Mesenchymal stem cell (in vitro differentiated cells and primary cell): ENCODE measurements at regions not wholly inside any gene's neighbourhood (a gene's known extent, or its start where the extent isn't known, plus 50 kb on each side); places are given as distances from the start of the nearest gene placed in this dataset.
"Not testable (repeated sequence)": the region's sequence is repeated elsewhere in the genome, so short reads cannot be mapped to it uniquely, and the experiment has no call there.

Source experiments
- DNase-seq: peaks from one replicate; pipeline ENCODE4 v3.0.0-alpha.2; 2013
- H2AFZ ChIP-seq: one replicate; pipeline ENCODE4 v1.6.1; 2013; ENCODE audit warnings: low read depth, mild to moderate bottlenecking, control low read depth, inconsistent platforms, low read length, moderate library complexity
- H2AK5ac ChIP-seq: 2 replicates; pipeline ENCODE4 v1.6.1; 2013; ENCODE audit warnings: low read length, moderate library complexity, mild to moderate bottlenecking, inconsistent platforms; ENCODE audit not compliant: severe bottlenecking
- H2BK120ac ChIP-seq: one replicate; pipeline ENCODE4 v1.6.1; 2013; ENCODE audit warnings: low read depth, mild to moderate bottlenecking, inconsistent platforms, low read length, moderate library complexity
- H2BK12ac ChIP-seq, 2 experiments: one replicate each; pipeline ENCODE4 v1.6.1; 2013; ENCODE audit warnings: inconsistent platforms in 2 of 2, low read length in 2 of 2, mild to moderate bottlenecking in 2 of 2, moderate library complexity in 2 of 2, control low read depth in 1 of 2
- H2BK15ac ChIP-seq: one replicate; pipeline ENCODE4 v1.6.1; 2013; ENCODE audit warnings: mild to moderate bottlenecking, low read depth, inconsistent platforms; ENCODE audit not compliant: poor library complexity, severe bottlenecking
- H2BK5ac ChIP-seq: 2 replicates; pipeline ENCODE4 v1.6.1; 2013; ENCODE audit warnings: low read depth, mild to moderate bottlenecking, low read length, control low read depth, inconsistent platforms; ENCODE audit not compliant: poor library complexity, severe bottlenecking
- H3K14ac ChIP-seq, 2 experiments: one replicate each; pipeline ENCODE4 v1.6.1; 2013; ENCODE audit warnings: inconsistent platforms in 2 of 2, low read length in 2 of 2, control low read depth in 1 of 2, mild to moderate bottlenecking in 1 of 2, moderate library complexity in 1 of 2
- H3K18ac ChIP-seq, 2 experiments: one replicate each; pipeline ENCODE4 v1.6.1; 2013; ENCODE audit warnings: inconsistent platforms in 2 of 2, low read length in 2 of 2, control low read depth in 1 of 2, low read depth in 1 of 2, mild to moderate bottlenecking in 1 of 2
- H3K23ac ChIP-seq, 2 experiments: one replicate each; pipeline ENCODE4 v1.6.1; 2013; ENCODE audit warnings: inconsistent platforms in 2 of 2, low read length in 2 of 2, mild to moderate bottlenecking in 2 of 2, moderate library complexity in 2 of 2, control low read depth in 1 of 2
- H3K27ac ChIP-seq: 2 replicates; pipeline ENCODE4 v1.5.1; 2013; ENCODE audit warnings: mild to moderate bottlenecking, moderate library complexity, low read length, control low read depth, inconsistent platforms; ENCODE audit not compliant: poor library complexity, severe bottlenecking
- H3K27me3 ChIP-seq, 2 experiments: 2 replicates each; pipeline versions ENCODE4 v1.6.1 to v1.7.0; 2013; ENCODE audit warnings: low read length in 2 of 2, mild to moderate bottlenecking in 2 of 2, moderate library complexity in 2 of 2, control low read depth in 1 of 2, inconsistent platforms in 1 of 2; ENCODE audit not compliant: control insufficient read depth in 1 of 2, insufficient read depth in 1 of 2
- H3K36me3 ChIP-seq, 2 experiments: 2 replicates each; pipeline versions ENCODE4 v1.6.1 to v1.7.0; 2013; ENCODE audit warnings: low read length in 2 of 2, control low read depth in 1 of 2, inconsistent platforms in 1 of 2, low read depth in 1 of 2, mild to moderate bottlenecking in 1 of 2; ENCODE audit not compliant: insufficient read depth in 2 of 2, control insufficient read depth in 1 of 2
- H3K4ac ChIP-seq, 2 experiments: one replicate each; pipeline ENCODE4 v1.6.1; 2013; ENCODE audit warnings: inconsistent platforms in 2 of 2, low read length in 2 of 2, mild to moderate bottlenecking in 2 of 2, moderate library complexity in 2 of 2, control low read depth in 1 of 2, low read depth in 1 of 2
- H3K4me1 ChIP-seq: 2 replicates; pipeline ENCODE4 v1.6.1; 2013; ENCODE audit warnings: low read depth, low read length, control low read depth; ENCODE audit not compliant: control insufficient read depth, insufficient read depth
- H3K4me2 ChIP-seq: 2 replicates; pipeline ENCODE4 v1.6.1; 2013; ENCODE audit warnings: low read length, mild to moderate bottlenecking, inconsistent platforms; ENCODE audit not compliant: poor library complexity, severe bottlenecking
- H3K4me3 ChIP-seq, 2 experiments: 2 replicates each; pipeline versions ENCODE4 v1.5.1 to v1.7.0; 2013; ENCODE audit warnings: low read length in 2 of 2, mild to moderate bottlenecking in 2 of 2, control low read depth in 1 of 2, low read depth in 1 of 2; ENCODE audit not compliant: insufficient read depth in 1 of 2
- H3K79me1 ChIP-seq: replicated peaks from 2 replicates; pipeline ENCODE4 v1.6.1; 2013; ENCODE audit warnings: mild to moderate bottlenecking, control low read depth, low read length, inconsistent platforms; ENCODE audit not compliant: poor library complexity, severe bottlenecking
- H3K9ac ChIP-seq: 2 replicates; pipeline ENCODE4 v1.7.0; 2013; ENCODE audit warnings: mild to moderate bottlenecking, low read length, moderate library complexity
- H3K9me3 ChIP-seq: 2 replicates; pipeline ENCODE4 v1.7.0; 2013; ENCODE audit warnings: mild to moderate bottlenecking, low read length; ENCODE audit not compliant: control insufficient read depth
- H4K8ac ChIP-seq: one replicate; pipeline ENCODE4 v1.6.1; 2013; ENCODE audit warnings: inconsistent platforms, mild to moderate bottlenecking, low read length, moderate library complexity
- H4K91ac ChIP-seq: one replicate; pipeline ENCODE4 v1.6.1; 2013; ENCODE audit warnings: mild to moderate bottlenecking, low read length, inconsistent platforms
- WGBS: methylation state at CpG from one replicate; pipeline ENCODE4 v1.1.7; 2013; ENCODE audit warnings: mixed read lengths; 5-methylcytosine and 5-hydroxymethylcytosine counted together

GRCh38 chr13:68713394-68713793 lies 1394.2 kb upstream of the ATXN8OS start:
- no peaks in the 10 kb centered on the region for H3K79me1 ChIP-seq
- WGBS: 88% methylated on average over 1 of the region's 1 CpG
- H2BK5ac ChIP-seq: no peak overlapping the region
- no peak overlapping the region for H3K18ac ChIP-seq
- no peaks in the 10 kb centered on the region for H3K36me3 ChIP-seq
- H2AK5ac ChIP-seq: no peak overlapping the region
- H3K4me2 ChIP-seq: no peak overlapping the region
- H4K91ac ChIP-seq: no peak overlapping the region
- H3K9me3 ChIP-seq: no peaks in the 10 kb centered on the region
- H4K8ac ChIP-seq: no peak overlapping the region
- H3K23ac ChIP-seq: no peak overlapping the region
- H2BK15ac ChIP-seq: no peak overlapping the region
- no peak overlapping the region for H3K4me3 ChIP-seq
- no peaks in the 10 kb centered on the region for H3K4me1 ChIP-seq
- H3K27ac ChIP-seq: no peak overlapping the region
- H2BK120ac ChIP-seq: no peak overlapping the region
- no peak overlapping the region for H3K9ac ChIP-seq
- no peaks in the 10 kb centered on the region for H3K27me3 ChIP-seq
- no peak overlapping the region for H3K14ac ChIP-seq
- no peak overlapping the region for H2BK12ac ChIP-seq
- H2AFZ ChIP-seq: no peak overlapping the region
- H3K4ac ChIP-seq: no peak overlapping the region
- no peak for DNase-seq

GRCh38 chr13:68708336-68708908 lies 1399.2 kb upstream of the ATXN8OS start:
- H2AK5ac ChIP-seq: no peak overlapping the region
- H3K9ac ChIP-seq: no peak overlapping the region
- H3K4me3 ChIP-seq: no peak overlapping the region
- no peak overlapping the region for H2BK120ac ChIP-seq
- H2BK5ac ChIP-seq: no peak overlapping the region
- peak overlapping the region in 1 of 2 experiments; percentile 33 for H3K18ac ChIP-seq
- no peak overlapping the region for H3K27ac ChIP-seq
- DNase-seq: no peak
- no peak overlapping the region for H3K23ac ChIP-seq
- H3K4me2 ChIP-seq: no peak overlapping the region
- H2BK15ac ChIP-seq: no peak overlapping the region
- no peaks in the 10 kb centered on the region for H3K79me1 ChIP-seq
- H2BK12ac ChIP-seq: no peak overlapping the region
- H2AFZ ChIP-seq: no peak overlapping the region
- no peak overlapping the region for H3K14ac ChIP-seq
- H3K27me3 ChIP-seq: no peaks in the 10 kb centered on the region
- WGBS: 97% methylated on average over 16 of the region's 16 CpGs
- peak overlapping the region; percentile 37 for H4K8ac ChIP-seq
- H3K36me3 ChIP-seq: no peaks in the 10 kb centered on the region
- no peak overlapping the region for H4K91ac ChIP-seq
- no peaks in the 10 kb centered on the region for H3K4me1 ChIP-seq
- no peak overlapping the region for H3K4ac ChIP-seq
- H3K9me3 ChIP-seq: peaks cover 3% of the 10 kb centered on the region

- not testable (repeated sequence) for H2AK5ac ChIP-seq, H3K4me1 ChIP-seq, H2BK12ac ChIP-seq, H4K8ac ChIP-seq, H3K4me2 ChIP-seq, H3K14ac ChIP-seq, DNase-seq, H3K9me3 ChIP-seq, H3K36me3 ChIP-seq, H3K9ac ChIP-seq, H3K4ac ChIP-seq, H2BK120ac ChIP-seq, H3K23ac ChIP-seq, H3K18ac ChIP-seq, H3K79me1 ChIP-seq, H3K27me3 ChIP-seq, H2BK5ac ChIP-seq, H2BK15ac ChIP-seq, H3K27ac ChIP-seq, H2AFZ ChIP-seq, H4K91ac ChIP-seq, H3K4me3 ChIP-seq
Measured at GRCh38 chr13:68706044-68706443, 1401.6 kb upstream of the ATXN8OS start.

GRCh38 chr13:68697551-68697950 lies 1410.1 kb upstream of the ATXN8OS start:
- Histone ChIP-seq H3K27me3 (no peaks in the 10 kb centered on the region), H2BK12ac (no peak overlapping the region), H3K14ac (no peak overlapping the region), H3K9ac (no peak overlapping the region), H2BK5ac (no peak overlapping the region), H4K91ac (no peak overlapping the region), H3K23ac (no peak overlapping the region), H3K18ac (no peak overlapping the region), H2BK120ac (no peak overlapping the region), H4K8ac (no peak overlapping the region), H3K4ac (no peak overlapping the region), H2BK15ac (no peak overlapping the region), H3K36me3 (no peaks in the 10 kb centered on the region), H2AFZ (no peak overlapping the region), H3K4me3 (no peak overlapping the region), H3K27ac (no peak overlapping the region), H3K79me1 (no peaks in the 10 kb centered on the region), H3K9me3 (peaks cover 3% of the 10 kb centered on the region), H2AK5ac (no peak overlapping the region), H3K4me1 (no peaks in the 10 kb centered on the region), H3K4me2 (no peak overlapping the region)
- DNase-seq: peak; percentile 42
- 10% methylated on average over 2 of the region's 3 CpGs for WGBS
